Liver (tissue), 3 donors: ENCODE measurements at regions not wholly inside any gene's neighbourhood (a gene's known extent, or its start where the extent isn't known, plus 50 kb on each side); places are given as distances from the start of the nearest gene placed in this dataset.

Experiments used
- CTCF ChIP-seq: fragments of 150-350 bp; IDR thresholded peaks from 2 replicates; pipeline ENCODE4 v1.5.1; 2017; ENCODE audit warnings: improper control_type of control experiment, low read depth, low read length; ENCODE audit not compliant: missing input control
- EGR1 ChIP-seq, 2 donors: IDR thresholded peaks; 2 replicates each; pipeline ENCODE4 v1.6.1; 2016 to 2018; ENCODE audit warnings: antibody characterized with exemption in 2 of 2, low read depth in 2 of 2
- GABPA ChIP-seq, 2 donors: IDR thresholded peaks in 1 of 2; conservative IDR thresholded peaks in 1 of 2; 2 replicates each; pipeline ENCODE4 v1.6.1; 2016; ENCODE audit warnings: antibody characterized with exemption in 2 of 2, mild to moderate bottlenecking in 1 of 2, moderate library complexity in 1 of 2
- NR2F2 ChIP-seq: IDR thresholded peaks from 2 replicates; pipeline ENCODE4 v1.6.1; 2016; ENCODE audit warnings: antibody characterized with exemption
- RAD21 ChIP-seq, 2 donors: IDR thresholded peaks; 2 replicates each; pipeline ENCODE4 v1.6.1; 2016; ENCODE audit warnings: antibody characterized with exemption in 2 of 2, mild to moderate bottlenecking in 2 of 2
- RXRA ChIP-seq, 2 donors: IDR thresholded peaks; 2 replicates each; pipeline ENCODE4 v1.6.1; 2017 to 2018; ENCODE audit warnings: antibody characterized with exemption in 2 of 2, mild to moderate bottlenecking in 1 of 2
- YY1 ChIP-seq: IDR thresholded peaks from 2 replicates; pipeline ENCODE4 v1.6.1; 2016; ENCODE audit warnings: antibody characterized with exemption, mild to moderate bottlenecking
- donor health status: healthy.
- donor health status: healthy.

- TF ChIP-seq CTCF (no peak), GABPA (IDR thresholded peaks at IDR 0.05 in 1 of 2, conservative IDR thresholded peaks at IDR 0.05 in 1 of 2) (no peak), RXRA (IDR thresholded peaks at IDR 0.05) (no peak), NR2F2 (no peak), YY1 (no peak), RAD21 (IDR thresholded peaks at IDR 0.05) (no peak), EGR1 (IDR thresholded peaks at IDR 0.05; ENCODE audit: low read depth in 2 of 2) (no peak)
These were observed 94.2 kb downstream of the FOXD1 start for GRCh38 chr5:73354406-73354805.
